ENCODE measurements at regions not wholly inside any gene's neighbourhood (a gene's known extent, or its start where the extent isn't known, plus 50 kb on each side); places are given as distances from the start of the nearest gene placed in this dataset.
"Not testable (repeated sequence)": the region's sequence is repeated elsewhere in the genome, so short reads cannot be mapped to it uniquely, and the experiment has no call there.

DNA sequence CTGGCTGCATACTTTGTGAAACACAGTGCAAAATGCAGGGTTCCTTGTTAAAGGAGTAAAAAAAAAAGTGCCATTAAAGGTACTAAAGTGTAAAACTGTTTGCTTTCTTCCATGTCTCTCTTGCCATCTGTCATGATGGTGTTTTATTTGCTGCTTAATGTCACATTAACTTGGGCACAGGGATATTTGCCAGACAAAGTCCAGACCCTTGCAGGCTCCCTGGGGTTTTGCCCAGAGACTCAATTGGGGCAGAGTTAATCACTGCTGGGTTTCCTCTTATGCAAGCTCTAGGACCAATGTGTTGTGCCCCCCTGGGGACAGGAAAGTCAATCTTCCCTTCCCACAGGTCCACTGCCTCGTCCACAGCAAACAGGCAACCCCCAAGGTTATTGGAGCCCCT lies 274.3 kb upstream of the SGCD start:
- TF ChIP-seq, protein P1, sequence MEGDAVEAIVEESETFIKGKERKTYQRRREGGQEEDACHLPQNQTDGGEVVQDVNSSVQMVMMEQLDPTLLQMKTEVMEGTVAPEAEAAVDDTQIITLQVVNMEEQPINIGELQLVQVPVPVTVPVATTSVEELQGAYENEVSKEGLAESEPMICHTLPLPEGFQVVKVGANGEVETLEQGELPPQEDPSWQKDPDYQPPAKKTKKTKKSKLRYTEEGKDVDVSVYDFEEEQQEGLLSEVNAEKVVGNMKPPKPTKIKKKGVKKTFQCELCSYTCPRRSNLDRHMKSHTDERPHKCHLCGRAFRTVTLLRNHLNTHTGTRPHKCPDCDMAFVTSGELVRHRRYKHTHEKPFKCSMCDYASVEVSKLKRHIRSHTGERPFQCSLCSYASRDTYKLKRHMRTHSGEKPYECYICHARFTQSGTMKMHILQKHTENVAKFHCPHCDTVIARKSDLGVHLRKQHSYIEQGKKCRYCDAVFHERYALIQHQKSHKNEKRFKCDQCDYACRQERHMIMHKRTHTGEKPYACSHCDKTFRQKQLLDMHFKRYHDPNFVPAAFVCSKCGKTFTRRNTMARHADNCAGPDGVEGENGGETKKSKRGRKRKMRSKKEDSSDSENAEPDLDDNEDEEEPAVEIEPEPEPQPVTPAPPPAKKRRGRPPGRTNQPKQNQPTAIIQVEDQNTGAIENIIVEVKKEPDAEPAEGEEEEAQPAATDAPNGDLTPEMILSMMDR (IDR thresholded peaks at IDR 0.05; ENCODE audit: insufficient read depth, low read length, poor library complexity, severe bottlenecking) = no peak

DNA sequence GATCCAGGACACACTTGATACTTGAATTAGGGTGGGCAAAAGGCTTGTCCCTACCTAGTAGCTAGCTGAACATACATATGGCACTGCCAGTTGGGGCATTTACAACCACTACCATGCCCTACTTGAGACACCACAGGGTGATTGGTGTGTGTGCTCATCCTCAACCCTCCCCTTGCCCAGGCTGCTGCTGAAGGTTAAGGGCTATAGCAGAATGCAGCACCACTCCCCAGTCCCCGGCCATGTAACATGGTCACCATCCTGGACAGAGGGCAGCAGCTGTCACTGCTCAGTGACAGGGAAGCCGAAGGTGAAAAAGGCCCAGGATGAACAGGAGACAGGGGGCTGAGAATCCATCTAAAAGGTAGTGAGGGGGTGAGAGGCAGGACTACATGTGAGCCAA lies 273.9 kb upstream of the SGCD start:
- no peak overlapping the region for H3K4me3 ChIP-seq (replicated peaks; ENCODE audit: low read depth, low read length)
- H3K36me3 ChIP-seq (ENCODE audit: control insufficient read depth, insufficient read depth, low read length) = no peaks in the 10 kb centered on the region
- H3K27me3 ChIP-seq (replicated peaks; ENCODE audit: control insufficient read depth, insufficient read depth, low read length) = no peaks in the 10 kb centered on the region
- DNase-seq (ENCODE audit: extremely low read depth, insufficient read length) = no peak
- TF ChIP-seq, protein P1 (IDR thresholded peaks at IDR 0.05; ENCODE audit: insufficient read depth, low read length, poor library complexity, severe bottlenecking) = no peak

More for the DNA sequence above, 274.3 kb upstream of the SGCD start:
- Histone ChIP-seq H3K36me3 (ENCODE audit: control insufficient read depth, insufficient read depth, low read length) (no peaks in the 10 kb centered on the region), H3K4me3 (replicated peaks; ENCODE audit: low read depth, low read length) (no peak overlapping the region), H3K27me3 (replicated peaks; ENCODE audit: control insufficient read depth, insufficient read depth, low read length) (no peaks in the 10 kb centered on the region)
- DNase-seq (ENCODE audit: extremely low read depth, insufficient read length) = no peak

DNA sequence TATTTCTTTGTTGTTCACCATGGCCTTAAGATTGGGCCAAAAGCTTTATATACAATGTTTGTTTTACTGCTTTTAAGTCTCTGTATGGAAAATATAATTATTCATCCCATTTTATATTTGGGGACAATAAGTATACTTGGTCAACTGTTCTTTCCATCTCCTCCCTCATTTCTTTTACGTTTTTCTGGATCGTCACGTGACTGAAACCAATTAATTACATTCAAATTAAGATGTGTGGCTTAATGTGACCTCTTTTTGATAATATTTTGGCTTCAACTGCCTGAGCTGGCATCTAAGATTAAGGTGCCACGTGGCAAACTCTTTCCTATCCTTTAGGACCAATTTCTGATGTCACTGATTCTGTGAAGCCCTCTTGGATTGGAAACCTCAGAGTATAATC lies 250.1 kb upstream of the SGCD start:
- Histone ChIP-seq H3K4me3 (replicated peaks; ENCODE audit: low read depth, low read length) (no peak overlapping the region), H3K27me3 (replicated peaks; ENCODE audit: control insufficient read depth, insufficient read depth, low read length) (no peaks in the 10 kb centered on the region), H3K36me3 (ENCODE audit: control insufficient read depth, insufficient read depth, low read length) (no peaks in the 10 kb centered on the region)
- TF ChIP-seq, protein P1 (IDR thresholded peaks at IDR 0.05; ENCODE audit: insufficient read depth, low read length, poor library complexity, severe bottlenecking) = no peak
- no peak for DNase-seq (ENCODE audit: extremely low read depth, insufficient read length)

DNA sequence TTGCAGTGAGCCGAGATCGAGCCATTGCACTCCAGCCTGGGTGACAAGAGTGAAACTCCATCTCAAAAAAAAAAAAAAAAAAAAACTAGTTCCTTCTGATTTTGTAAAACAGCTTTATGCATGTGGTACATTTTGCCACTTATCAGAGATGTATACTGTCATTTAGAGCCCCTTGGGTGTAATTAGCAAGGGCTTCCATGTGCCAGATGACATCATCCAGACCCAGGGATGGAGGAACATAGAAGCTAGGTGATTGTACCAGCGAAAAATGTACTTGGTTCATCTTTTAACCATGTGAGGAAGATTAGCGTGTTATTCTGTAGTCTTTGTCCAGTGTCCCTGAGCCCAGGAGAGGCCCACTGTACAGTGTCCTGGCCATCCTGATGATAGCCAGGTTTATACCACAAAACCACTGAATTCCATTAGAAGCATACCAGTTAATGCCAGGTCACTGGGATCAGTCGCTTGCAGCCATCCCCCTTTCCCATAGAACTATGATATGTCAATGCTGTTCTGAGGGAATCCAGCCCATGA lies 239.3 kb upstream of the SGCD start:
- no peak for DNase-seq (ENCODE audit: extremely low read depth, insufficient read length)
- no peaks in the 10 kb centered on the region for H3K27me3 ChIP-seq (replicated peaks; ENCODE audit: control insufficient read depth, insufficient read depth, low read length)
- no peaks in the 10 kb centered on the region for H3K36me3 ChIP-seq (ENCODE audit: control insufficient read depth, insufficient read depth, low read length)
- TF ChIP-seq, protein P1 (IDR thresholded peaks at IDR 0.05; ENCODE audit: insufficient read depth, low read length, poor library complexity, severe bottlenecking) = no peak
- no peak overlapping the region for H3K4me3 ChIP-seq (replicated peaks; ENCODE audit: low read depth, low read length)

DNA sequence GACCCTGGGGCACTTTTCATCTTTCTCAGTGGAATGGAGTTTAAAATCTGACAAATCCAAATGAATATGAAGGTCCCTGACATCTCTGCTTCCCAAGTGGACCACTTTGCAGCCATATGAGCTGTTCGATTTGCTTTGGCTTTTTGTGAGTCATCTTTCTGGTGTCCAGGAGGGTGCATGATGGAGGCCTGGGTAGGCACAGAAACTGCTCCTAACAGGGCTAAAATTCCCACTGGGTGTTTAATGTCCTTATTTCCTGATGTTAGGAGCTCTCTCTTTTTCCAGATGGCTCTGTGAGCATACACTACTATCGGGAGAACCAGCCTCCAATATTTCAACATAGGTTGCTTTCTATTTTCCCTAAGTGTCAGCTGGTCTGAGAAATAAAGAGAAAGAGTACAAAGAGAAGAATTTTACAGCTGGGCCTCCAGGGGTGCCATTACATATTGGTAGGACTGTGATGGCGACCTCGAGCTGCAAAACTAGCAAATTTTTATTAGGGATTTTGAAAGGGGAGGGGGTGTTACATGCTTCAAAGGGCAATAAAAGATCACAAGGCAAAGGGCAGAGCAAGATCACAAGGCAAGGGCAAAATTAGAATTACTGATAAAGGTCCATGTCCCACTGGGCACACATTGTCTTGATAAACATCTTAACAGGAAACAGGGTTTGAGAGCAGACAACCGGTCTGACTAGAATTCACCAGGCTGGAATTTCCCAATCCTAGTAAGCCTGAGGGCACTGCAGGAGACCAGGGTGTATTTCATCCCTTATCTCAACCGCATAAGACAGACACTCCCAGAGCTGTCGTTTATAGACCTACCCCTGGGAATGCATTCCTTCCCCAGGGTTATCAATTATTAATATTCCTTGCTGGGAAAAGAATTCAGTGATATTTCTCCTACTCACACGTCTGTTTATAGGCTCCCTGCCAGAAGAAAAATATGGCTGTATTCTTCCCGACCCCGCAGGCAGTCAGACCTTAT lies 236.7 kb upstream of the SGCD start:
- H3K4me3 ChIP-seq (replicated peaks; ENCODE audit: low read depth, low read length); H3K36me3 ChIP-seq (ENCODE audit: control insufficient read depth, insufficient read depth, low read length); H3K27me3 ChIP-seq (replicated peaks; ENCODE audit: control insufficient read depth, insufficient read depth, low read length); DNase-seq (ENCODE audit: extremely low read depth, insufficient read length): not testable (repeated sequence)

DNA sequence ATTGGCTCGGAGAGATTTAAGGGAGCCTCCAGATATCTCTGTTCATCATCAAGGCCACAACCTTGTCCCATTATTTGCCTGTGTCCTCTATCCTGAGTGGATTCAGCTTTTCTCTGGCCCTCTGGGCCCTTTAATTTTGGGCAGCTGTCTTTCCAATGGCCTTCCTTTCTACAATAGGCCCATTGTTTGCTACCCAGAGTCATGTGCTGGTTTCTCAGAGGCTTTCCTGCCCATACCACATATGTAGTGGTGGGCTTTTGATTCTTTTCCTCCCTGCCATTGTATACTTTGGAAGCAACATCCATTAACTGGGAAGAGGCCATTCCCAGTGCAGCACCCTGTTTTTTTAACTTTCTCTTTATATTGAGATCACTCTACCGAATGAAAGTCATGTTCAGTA lies 233.9 kb upstream of the SGCD start:
- no peak for DNase-seq (ENCODE audit: extremely low read depth, insufficient read length)
- Histone ChIP-seq H3K27me3 (replicated peaks; ENCODE audit: control insufficient read depth, insufficient read depth, low read length) (no peaks in the 10 kb centered on the region), H3K4me3 (replicated peaks; ENCODE audit: low read depth, low read length) (no peak overlapping the region), H3K36me3 (ENCODE audit: control insufficient read depth, insufficient read depth, low read length) (no peaks in the 10 kb centered on the region)
- TF ChIP-seq, protein P1 (IDR thresholded peaks at IDR 0.05; ENCODE audit: insufficient read depth, low read length, poor library complexity, severe bottlenecking) = no peak

All from GM06990 (cell line).